Inflammatory macrophage treated with lipopolysaccharide for 4 hours (primary cell): ENCODE measurements at regions not wholly inside any gene's neighbourhood (a gene's known extent, or its start where the extent isn't known, plus 50 kb on each side); places are given as distances from the start of the nearest gene placed in this dataset.
A peak's percentile ranks its signal among the peaks of the same experiment; 100 is the strongest.

Source experiments
- DNase-seq: peaks from one replicate; pipeline ENCODE4 v3.0.0-alpha.2; 2020

DNA sequence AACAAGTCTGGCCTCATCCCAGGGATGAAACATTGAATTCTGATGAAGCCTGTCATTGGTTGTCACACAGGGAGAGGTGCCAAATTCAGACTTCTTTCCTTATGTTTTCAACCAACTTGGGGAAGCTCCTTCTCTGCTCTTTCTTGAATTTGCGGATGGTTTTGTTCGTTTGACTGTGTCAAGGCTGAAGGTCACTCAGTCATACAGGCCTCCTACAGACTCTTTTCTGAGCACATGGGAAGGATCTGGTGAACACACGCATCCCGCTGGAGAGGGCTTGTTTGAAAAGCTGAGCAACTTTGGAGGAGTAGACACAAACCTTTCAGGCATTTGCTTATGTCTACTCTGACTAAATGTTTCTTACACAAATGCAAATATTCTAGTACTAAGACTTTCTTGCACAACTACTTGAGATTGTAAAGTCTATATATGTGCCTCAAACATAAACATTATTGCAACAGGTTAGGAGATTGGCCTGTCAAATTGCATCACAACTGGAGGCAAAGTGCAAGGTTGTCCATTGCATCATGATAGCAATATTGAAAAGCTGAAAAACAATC lies 151.5 kb upstream of the NR3C1 start:
- DNase-seq: peak; percentile 83

DNA sequence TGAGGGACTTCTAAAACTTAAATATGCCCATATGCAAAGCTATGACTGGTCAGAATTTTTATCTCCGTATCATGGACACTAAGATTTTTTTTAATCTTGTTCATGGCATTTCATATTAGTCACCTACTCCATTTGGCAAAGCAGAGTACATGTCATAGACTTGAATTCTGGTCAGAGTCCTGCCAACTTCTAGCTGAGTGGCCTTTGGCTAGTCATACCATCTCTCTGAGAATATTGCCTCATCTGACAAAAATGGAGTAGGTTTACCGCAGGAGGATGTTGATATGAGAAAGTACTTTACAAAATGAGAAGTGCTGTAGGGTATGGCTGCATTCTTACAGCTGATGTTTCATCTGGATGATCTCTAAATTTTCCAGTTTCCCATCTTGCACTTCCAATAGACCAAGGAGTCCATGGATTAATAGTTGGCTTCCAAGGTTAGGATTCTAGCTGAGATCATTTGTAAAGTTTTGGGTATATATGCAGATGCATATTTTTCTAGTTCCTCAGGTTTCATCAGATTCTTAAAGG lies 150.8 kb upstream of the NR3C1 start:
- DNase-seq: peak; percentile 96

GRCh38 chr5:143552680-143553079 lies 149.2 kb upstream of the NR3C1 start:
- DNase-seq: no peak

- DNase-seq: no peak
Measured at GRCh38 chr5:143551820-143552251, 148.3 kb upstream of the NR3C1 start.

DNA sequence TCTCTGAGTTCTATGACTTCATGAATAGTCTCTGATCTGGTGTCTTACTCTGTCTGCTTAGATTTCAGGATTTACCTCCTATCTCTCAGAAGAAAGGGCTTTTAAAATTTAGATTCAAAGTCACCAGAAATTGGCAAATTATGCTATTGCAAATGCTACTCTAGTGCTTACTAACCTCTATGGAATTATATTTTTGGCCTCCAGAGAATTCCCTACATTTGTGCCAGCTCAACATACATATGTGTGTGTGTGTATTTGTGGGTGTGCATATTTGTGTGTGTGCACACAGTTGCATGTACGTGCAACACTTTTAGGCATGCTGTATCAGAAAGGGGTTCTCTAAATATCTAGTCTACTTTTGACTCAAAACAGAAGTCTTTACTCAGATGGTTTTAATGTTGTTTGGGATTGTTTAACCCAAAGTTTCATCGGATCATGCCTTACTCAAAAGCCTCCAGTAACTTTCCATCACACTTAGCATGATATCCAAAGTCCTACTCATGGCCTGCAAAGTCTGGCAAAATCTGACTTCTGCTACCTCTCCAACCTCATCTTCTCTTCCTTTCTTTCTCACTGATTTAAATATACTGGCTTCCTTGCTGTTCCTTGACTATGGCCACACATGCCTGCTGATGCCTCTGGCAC lies 147.6 kb upstream of the NR3C1 start:
- DNase-seq: no peak

- no peak for DNase-seq
Measured at GRCh38 chr5:143547342-143547741, 143.9 kb upstream of the NR3C1 start.

GRCh38 chr5:143546394-143546793 lies 142.9 kb upstream of the NR3C1 start:
- DNase-seq: no peak

- no peak for DNase-seq
Measured at GRCh38 chr5:143544606-143545005, 141.1 kb upstream of the NR3C1 start.

DNA sequence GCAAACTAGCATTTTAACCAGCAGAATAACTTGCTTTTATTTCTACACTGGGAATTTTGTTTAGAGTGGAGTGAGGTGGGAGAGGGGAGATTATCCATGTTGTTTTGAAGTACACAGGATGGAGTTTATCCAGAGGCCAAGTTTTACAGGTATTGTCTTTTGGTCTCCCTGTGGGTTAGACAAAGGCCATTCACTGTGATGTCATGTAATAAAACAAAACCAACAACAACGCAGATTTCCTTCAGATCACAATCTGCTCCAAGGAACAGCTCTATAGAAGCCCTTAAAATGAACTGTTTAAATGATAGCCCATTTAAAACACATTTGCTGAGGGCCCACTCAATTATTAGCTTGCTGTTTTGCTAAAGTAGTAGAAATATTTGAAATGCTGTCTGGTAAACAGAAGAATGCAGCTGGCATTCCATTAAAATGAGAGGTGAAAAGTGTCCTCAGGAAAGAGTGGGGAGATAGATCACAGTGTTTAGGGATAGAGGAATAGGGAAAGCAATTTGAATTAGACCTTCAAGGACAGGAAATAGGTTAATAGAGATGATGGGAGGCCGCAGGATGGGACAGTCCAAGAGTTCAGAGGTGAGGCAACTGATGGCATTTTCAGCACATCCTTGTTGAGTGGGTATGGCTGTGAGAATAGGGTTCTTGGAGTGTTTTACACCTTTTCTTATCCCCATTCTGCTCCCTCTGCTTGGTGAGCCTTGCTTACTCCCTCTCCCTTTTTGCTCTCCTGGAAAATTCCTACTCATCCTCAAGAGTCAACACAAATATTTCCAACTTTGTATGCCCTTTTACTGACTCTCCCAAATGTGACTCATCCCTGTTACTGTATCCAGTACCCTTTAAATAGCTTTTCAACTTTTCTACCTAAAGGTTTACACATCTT lies 140.1 kb upstream of the NR3C1 start:
- DNase-seq: no peak

DNA sequence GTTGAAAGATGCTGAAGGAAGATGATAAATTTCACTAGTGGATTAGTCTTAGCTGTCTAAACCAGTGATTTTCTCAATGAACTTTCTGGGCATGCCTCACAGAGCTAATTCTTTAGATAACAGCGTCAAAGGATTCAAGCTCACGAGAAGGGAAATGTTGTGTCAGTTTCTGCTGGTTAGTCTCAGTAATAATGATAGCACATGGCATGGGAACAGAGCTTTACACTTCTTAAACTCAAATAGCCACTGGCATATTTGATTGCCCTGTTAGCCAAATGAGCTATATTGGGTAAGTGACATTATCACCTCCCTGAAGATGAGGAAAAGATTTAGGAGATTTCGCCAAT lies 139.3 kb upstream of the NR3C1 start:
- no peak for DNase-seq

- no peak for DNase-seq
Measured at GRCh38 chr5:143541943-143542797, 138.7 kb upstream of the NR3C1 start.

DNA sequence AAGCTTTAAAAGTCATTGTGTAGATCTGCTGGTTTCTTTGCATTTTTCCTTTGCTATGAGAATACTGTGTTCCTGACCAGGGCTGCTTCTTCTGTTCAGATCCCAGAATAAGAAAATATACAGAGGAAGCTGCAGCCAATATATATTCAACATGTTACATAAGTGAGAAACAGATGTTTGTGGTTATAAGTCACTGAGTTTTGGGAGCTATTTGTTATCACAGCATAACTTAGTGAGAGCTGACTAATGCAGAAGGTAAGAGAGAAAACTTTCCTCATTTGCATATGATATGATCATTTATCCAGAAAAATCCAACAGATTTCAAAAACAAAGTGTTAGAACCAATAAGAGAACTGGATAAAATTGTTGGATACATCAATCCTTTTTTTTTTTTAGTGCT lies 136.3 kb upstream of the NR3C1 start:
- no peak for DNase-seq

GRCh38 chr5:143537056-143537455 lies 133.6 kb upstream of the NR3C1 start:
- DNase-seq: no peak

DNA sequence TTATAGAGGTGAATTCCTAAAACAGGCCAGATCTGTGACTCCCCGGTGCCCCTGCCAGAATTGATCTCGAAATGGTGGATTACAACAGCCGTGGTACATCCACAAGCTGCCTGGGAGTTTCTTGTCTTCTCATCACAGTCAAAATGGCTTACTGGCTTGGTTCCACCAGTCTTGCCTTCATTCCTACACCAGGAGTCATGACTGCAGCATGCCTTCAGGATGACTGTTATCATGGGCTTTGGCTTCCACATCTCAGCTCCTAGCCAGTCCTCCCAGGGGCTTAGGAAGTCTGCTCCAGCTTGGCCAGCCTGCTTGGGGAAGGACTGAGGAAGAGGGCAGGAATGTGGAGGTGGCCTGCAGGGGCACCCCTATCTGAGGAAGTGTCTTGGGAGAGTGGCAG lies 132.9 kb upstream of the NR3C1 start:
- DNase-seq: no peak

DNA sequence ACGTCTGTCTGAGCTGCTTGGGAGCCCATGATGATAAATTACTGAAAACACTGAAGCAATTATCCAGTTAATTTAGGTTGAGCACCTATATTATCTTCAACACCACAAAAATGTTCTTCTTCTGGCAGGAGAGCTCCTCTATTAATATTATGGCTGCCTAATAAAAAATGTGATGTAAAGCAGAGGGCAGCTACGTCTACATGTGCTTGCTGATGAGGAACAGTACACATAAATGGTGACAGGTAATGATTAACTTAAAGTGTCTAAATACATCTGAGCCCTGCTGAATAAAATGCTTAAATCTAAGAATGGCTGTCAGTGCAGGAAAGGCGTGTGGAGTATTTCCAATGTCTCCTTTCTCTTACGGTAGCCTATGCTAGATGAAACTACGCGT lies 131.3 kb upstream of the NR3C1 start:
- DNase-seq: no peak

- no peak for DNase-seq
Measured at GRCh38 chr5:143533978-143534760, 130.7 kb upstream of the NR3C1 start.

DNA sequence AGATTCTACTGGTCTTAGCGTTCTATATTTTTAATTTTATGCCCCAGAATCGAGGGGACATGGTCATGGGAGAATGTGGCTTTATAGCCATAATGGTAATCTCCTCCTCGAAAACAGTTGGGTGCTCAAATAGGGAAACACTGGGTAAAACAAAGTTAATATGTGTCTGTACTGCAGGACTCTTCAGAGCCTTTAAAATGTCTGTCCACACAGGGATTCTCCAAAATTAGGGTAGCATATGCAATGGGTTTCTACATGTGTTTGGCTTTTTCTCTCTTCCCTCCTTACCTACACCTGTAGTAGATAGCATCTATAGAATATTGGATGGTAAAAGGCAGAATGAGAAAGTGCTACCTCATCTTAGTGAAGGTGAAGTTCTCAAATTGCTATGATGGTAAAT lies 130.0 kb upstream of the NR3C1 start:
- no peak for DNase-seq

GRCh38 chr5:143527808-143528207 lies 124.3 kb upstream of the NR3C1 start:
- no peak for DNase-seq

GRCh38 chr5:143525176-143525575 lies 121.7 kb upstream of the NR3C1 start:
- no peak for DNase-seq

DNA sequence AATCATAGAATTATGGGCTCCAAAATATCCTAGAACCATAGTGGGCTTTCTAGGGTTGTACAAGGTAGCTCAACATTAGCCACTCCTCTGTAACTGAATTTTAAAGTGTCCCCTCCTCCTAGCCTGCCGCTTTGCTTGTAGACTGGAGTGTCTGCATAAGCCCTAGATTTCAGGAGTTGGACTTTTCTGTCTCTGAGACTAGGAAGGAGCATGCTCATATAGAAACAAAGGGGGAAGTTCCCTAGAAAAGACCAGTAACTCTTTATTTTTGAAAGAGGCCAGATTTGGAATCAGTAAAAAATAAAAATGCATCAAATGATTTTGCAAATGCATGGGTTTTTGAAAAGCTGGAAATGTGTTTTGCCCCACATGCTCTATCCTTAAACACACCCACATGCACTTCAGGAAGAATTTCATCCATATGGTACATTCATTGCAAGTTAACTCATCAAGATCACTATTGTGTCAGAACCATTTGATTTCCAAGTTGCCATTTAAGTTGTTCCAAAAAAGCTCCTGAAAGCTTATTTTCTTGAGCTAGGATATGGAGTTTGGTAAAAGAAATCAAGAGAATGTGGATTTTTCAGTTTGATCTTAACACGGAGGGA lies 121.0 kb upstream of the NR3C1 start:
- peak; percentile 33 for DNase-seq

- no peak for DNase-seq
Measured at GRCh38 chr5:143521846-143522400, 118.4 kb upstream of the NR3C1 start.
